ENCODE measurements at regions not wholly inside any gene's neighbourhood (a gene's known extent, or its start where the extent isn't known, plus 50 kb on each side); places are given as distances from the start of the nearest gene placed in this dataset.

DNA sequence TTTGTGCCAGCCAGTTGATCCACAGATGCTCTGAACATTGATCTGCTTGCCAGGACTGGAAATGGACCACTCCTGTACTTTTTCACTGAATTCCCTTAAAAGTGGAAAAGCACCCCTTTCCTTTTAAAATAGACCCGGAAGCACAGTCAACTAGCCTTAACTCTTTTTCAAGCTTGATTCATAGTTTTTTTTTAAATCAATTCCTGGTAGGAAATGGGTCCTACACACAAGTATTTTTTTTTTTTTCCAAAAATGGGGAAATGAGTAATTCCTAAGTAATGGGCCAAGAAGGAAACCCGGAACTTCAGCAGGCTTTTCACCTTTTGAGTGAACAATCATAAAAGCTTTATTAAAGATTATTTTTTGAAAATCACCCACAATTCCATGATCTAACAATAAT is 234.4 kb upstream of the ADAMTS9 start:
- TF ChIP-seq ZNF335 (tag by site-specific recombination; conservative IDR thresholded peaks at IDR 0.05) (no peak), KLF9 (tag by site-specific recombination; IDR thresholded peaks at IDR 0.05; ENCODE audit: low read depth) (no peak), MZF1 (tag by site-specific recombination; IDR thresholded peaks at IDR 0.05; ENCODE audit: borderline replicate concordance) (no peak), ZNF146 (tag by site-specific recombination; IDR thresholded peaks at IDR 0.05) (no peak), ZNF660 (tag by site-specific recombination; IDR thresholded peaks at IDR 0.05) (no peak), ZNF555 (tag by site-specific recombination; conservative IDR thresholded peaks at IDR 0.05) (no peak), ZNF157 (tag by site-specific recombination; IDR thresholded peaks at IDR 0.05) (no peak)
- TF ChIP-seq, protein P1, sequence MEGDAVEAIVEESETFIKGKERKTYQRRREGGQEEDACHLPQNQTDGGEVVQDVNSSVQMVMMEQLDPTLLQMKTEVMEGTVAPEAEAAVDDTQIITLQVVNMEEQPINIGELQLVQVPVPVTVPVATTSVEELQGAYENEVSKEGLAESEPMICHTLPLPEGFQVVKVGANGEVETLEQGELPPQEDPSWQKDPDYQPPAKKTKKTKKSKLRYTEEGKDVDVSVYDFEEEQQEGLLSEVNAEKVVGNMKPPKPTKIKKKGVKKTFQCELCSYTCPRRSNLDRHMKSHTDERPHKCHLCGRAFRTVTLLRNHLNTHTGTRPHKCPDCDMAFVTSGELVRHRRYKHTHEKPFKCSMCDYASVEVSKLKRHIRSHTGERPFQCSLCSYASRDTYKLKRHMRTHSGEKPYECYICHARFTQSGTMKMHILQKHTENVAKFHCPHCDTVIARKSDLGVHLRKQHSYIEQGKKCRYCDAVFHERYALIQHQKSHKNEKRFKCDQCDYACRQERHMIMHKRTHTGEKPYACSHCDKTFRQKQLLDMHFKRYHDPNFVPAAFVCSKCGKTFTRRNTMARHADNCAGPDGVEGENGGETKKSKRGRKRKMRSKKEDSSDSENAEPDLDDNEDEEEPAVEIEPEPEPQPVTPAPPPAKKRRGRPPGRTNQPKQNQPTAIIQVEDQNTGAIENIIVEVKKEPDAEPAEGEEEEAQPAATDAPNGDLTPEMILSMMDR (tag by site-specific recombination; IDR thresholded peaks at IDR 0.05), result no peak

Measured in HEK293 (cell line).